ENCODE measurements at regions not wholly inside any gene's neighbourhood (a gene's known extent, or its start where the extent isn't known, plus 50 kb on each side); places are given as distances from the start of the nearest gene placed in this dataset.

DNA sequence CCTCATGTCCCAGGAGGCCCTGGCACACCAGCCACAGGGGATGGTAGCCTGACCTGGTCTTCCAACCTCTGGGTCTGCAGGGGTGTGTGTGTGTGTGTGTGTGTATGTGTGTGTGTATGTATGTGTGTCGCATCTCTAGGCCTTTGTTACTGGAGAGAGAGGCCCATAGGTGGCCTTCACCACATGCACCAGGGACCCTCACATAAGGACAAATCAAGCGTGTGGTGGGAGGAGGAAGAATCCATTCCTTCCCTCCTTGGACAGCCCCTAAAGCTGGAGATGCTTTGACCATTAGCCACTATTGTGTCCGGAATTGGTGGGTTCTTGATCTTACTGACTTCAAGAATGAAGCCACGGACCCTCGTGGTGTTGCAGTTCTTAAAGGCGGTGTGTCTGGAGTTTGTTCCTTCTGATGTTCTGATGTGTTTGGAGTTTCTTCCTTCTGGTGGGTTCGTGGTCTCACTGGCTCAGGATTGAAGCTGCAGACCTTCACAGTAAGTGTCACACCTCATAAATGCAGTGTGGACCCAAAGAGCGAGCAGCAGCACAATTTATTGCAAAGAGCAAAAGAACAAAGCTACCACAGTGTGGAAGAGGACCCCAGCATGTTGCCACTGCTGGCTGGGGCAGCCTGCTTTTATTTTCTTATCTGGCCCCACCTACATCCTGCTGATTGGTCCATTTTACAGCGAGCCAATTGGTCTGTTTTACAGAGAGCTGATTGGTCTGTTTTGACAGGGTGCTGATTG is 104.1 kb downstream of the DDX1 start:
- TF ChIP-seq, protein P1, sequence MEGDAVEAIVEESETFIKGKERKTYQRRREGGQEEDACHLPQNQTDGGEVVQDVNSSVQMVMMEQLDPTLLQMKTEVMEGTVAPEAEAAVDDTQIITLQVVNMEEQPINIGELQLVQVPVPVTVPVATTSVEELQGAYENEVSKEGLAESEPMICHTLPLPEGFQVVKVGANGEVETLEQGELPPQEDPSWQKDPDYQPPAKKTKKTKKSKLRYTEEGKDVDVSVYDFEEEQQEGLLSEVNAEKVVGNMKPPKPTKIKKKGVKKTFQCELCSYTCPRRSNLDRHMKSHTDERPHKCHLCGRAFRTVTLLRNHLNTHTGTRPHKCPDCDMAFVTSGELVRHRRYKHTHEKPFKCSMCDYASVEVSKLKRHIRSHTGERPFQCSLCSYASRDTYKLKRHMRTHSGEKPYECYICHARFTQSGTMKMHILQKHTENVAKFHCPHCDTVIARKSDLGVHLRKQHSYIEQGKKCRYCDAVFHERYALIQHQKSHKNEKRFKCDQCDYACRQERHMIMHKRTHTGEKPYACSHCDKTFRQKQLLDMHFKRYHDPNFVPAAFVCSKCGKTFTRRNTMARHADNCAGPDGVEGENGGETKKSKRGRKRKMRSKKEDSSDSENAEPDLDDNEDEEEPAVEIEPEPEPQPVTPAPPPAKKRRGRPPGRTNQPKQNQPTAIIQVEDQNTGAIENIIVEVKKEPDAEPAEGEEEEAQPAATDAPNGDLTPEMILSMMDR (IDR thresholded peaks at IDR 0.05) = no peak
- no peak for TF ChIP-seq POLR2A (IDR thresholded peaks at IDR 0.05)

Measured in uterus (tissue), 2 donors.